HG02884 (cell line): ENCODE measurements at regions not wholly inside any gene's neighbourhood (a gene's known extent, or its start where the extent isn't known, plus 50 kb on each side); places are given as distances from the start of the nearest gene placed in this dataset.
"Not testable (repeated sequence)": the region's sequence is repeated elsewhere in the genome, so short reads cannot be mapped to it uniquely, and the experiment has no call there.

Experiments used
- ATAC-seq: cut with Tn5 transposase; IDR thresholded peaks from one replicate; pipeline ENCODE4 v1.9.1; 2021; ENCODE audit warnings: mild to moderate bottlenecking, moderate library complexity; ENCODE audit not compliant: unreplicated experiment

- not testable (repeated sequence) for ATAC-seq
Observed at GRCh38 chr2:111355823-111356511, 235.3 kb downstream of the BCL2L11 start.

GRCh38 chr2:111356512-111357031, 235.9 kb downstream of the BCL2L11 start:
- ATAC-seq = not testable (repeated sequence)

DNA sequence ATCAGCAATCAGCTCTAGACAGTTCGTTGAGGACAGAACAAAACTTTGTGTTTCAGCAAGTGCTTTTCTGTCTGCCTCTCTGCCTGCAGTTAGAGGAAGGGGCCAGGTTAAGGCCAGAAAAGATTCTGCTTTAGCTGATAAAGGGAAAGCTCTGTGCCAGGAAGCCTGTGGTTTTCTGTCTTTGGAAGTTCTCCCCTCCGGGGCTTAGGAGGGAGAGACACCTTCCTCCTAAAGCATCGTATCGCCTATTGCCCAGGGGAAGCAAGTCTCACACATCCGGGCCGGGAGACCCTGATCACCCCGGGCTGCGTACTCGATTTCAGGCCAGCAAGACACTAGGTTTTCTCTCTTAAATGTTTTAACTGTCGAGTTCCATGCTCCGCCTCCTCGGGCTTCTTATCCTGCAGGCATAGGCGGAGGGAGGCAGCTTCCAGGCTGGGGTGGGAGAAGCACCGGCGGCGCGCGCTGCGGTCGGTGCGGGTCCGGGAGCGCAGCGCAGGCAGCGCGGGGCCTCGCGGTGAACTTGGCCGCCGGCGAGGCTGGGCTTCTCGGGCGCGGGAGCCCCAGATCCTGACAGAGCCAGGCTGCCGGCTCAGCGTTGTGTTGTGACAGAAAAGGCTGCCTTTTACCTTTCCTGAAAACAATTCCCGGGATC, 245.4 kb downstream of the BCL2L11 start:
- not testable (repeated sequence) for ATAC-seq

DNA sequence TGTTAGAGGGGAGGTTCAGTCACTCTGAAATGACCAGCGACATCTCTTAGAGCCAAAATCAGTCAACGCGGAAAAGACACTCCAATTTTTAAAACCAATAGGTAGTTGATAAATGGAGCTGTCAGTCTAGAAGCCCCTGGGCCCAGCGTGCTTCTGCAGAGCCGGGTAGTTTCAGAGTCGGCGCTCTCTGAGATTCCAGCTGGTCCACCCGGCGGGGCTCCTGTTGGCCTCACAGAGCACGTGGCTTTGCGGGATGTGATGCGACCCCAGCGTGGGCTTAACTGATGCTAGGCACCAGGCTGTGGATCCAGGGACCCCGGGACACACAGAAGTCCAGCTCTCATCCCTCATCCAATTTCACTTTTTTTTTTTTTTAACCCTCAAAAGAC, 245.9 kb downstream of the BCL2L11 start:
- not testable (repeated sequence) for ATAC-seq

DNA sequence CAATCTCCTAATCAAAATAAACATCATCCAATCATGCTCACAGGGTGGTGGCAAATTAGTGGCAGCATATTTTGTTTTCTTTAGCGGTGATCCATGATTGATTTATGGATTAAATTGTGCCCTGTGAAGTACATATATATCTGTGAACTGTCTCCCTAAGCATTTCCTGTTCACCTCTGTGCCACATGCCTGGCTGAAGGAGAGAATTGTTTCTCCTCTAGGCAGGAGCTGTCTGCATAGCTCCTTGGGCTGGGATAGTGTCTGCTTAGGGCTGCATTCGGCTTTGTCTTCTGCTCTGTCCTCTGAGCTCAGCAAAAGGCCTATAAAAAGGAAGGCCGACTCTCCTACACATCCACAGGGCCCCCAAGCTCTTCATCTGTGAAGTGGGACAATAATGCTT, 246.4 kb downstream of the BCL2L11 start:
- not testable (repeated sequence) for ATAC-seq

DNA sequence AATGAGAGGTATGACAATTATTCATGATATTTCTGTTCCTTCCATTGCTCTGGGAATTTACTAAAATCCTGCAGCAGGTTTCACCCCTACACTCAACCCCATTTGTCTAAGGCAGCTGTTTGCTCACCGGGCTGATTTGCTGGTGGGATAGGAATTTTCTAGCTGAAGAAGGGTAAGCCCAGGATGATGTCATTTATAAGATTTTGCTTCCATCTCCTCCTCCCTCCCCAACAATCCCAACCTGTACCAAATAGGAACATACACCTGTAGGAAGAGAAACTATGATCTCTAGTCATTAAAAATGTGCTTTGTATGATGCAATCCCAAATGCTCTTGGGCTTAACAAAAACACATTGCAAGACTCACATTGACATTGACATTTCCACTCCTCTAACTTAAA, 247.2 kb downstream of the BCL2L11 start:
- ATAC-seq = not testable (repeated sequence)

GRCh38 chr2:111368288-111368687, 247.6 kb downstream of the BCL2L11 start:
- ATAC-seq = peak; percentile 80

GRCh38 chr2:111373060-111373459, 252.3 kb downstream of the BCL2L11 start:
- ATAC-seq = not testable (repeated sequence)

GRCh38 chr2:111373989-111374388, 253.3 kb downstream of the BCL2L11 start:
- ATAC-seq = not testable (repeated sequence)

DNA sequence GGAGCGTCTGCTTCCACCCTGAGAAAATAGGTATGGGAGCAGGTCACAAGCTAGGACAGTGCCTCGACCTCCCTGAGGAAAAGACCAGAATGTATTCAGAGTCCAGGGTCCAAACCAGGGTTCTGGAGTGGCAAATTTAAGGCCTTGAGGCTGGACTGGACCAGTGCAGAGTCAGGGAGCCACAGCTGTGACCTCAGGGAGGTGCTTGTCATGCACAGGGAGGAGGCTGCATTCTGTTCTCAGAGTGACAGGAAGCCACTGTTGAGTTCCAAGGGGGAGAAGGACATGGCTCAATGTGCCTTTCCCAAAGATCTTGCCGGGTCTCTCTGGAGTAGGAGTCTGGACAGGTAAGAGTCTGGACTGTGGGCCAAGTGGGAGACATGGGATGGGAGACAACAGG, 254.0 kb downstream of the BCL2L11 start:
- not testable (repeated sequence) for ATAC-seq

DNA sequence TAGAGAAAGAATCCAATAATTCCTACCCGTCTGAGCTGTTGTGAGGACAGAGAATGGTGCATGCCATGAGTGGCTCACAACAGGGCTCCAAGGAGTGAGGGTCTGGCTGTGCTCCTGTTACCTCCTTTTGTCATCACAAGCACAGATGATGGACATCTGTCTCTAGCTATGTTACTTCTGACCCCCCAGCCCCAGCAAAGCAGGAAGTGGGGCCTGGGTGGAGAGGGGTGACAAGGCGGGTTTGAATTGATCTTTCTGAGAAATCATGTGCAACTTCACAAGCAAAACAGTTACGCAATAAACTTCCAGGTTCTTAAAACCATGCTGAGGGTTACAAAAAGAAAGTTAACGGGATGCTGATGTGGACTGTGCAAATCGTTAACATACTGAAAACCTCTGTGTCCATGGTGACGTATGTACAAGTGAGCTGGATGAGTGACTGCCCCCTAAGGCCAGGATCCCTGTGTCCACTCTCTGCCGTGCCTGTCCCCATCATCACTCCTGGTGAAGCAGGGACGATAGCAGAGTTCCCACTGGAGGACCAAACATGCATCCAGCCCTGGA, 254.7 kb downstream of the BCL2L11 start:
- not testable (repeated sequence) for ATAC-seq

DNA sequence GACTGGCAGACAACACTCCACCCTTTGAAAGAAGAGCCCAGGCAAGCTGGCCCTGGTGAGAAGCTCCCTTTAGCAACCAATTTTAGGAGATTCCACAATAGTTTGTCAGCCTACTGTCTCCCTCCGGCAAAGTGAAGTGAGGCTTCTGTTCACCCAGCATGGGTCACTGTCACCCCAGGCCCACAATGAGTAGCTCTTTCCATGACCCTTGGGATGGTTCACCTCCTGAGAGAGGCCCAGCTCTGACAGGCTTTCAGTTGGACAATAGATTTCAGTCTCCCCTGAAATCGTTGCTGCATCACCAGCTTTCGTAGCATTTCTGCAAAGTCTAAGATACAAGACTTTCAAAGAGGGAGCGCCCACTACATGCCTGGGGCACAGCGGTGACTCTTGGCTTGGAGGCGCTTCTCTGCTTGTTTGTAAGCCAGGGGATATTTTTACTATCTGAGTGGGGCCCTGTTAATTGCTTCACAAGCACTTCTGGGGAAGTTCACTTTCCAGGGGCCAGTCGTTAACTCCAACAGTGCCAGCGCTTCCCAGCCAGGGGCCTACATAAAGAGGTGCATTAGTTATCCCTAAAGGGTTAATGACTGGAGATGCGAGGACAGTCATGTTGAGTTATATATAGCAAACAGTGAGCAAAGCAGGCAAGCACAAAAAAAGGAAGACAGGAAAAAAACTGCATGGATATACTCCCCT, 255.7 kb downstream of the BCL2L11 start:
- ATAC-seq = not testable (repeated sequence)

GRCh38 chr2:111376971-111377352, 256.2 kb downstream of the BCL2L11 start:
- ATAC-seq = not testable (repeated sequence)

DNA sequence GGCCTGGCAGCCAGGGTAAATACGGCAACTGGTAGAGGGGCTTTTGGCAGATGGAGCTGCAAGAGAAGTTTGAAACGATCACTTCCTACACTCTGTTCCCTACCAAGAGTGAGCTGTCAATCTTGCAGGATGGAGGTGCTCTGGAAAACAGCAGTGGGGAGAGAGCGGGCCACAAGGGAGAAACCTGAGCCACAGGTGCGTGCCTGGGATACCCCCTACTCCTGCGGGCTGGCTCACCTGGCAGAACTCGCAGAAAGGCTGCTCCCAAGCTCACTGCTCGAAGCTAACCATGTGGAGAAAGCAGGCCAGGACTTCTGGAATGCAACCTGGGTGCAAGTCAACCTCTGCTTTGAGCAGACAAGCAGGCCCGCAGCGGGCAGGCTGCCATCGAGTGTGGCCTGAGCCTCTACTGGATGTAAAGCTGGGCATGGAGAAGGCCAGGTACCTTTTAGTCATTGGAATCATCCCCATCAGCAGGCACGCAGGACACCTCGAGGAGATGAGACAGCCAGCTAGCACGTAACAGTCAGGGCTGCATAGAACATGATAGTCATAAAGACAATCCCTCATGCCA, 256.8 kb downstream of the BCL2L11 start:
- ATAC-seq = not testable (repeated sequence)

DNA sequence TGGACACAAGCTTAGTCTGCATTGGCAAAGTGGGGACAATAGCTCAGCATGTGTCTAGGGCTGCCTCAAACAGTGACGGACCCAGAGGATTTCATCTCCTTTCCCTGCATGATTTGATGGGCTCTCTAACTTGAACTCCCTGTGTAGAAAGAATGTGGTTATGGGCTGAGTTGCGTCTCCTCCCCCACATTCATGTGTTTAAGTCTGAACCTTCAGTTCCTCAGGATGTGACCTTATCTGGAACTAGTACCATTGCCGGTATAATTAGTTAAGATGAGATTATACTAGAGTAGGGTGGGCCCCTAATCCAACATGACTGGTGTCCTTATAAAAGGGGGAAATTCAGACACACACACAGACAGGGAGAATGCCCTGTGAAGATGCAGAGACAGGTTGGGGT, 257.6 kb downstream of the BCL2L11 start:
- ATAC-seq = not testable (repeated sequence)

DNA sequence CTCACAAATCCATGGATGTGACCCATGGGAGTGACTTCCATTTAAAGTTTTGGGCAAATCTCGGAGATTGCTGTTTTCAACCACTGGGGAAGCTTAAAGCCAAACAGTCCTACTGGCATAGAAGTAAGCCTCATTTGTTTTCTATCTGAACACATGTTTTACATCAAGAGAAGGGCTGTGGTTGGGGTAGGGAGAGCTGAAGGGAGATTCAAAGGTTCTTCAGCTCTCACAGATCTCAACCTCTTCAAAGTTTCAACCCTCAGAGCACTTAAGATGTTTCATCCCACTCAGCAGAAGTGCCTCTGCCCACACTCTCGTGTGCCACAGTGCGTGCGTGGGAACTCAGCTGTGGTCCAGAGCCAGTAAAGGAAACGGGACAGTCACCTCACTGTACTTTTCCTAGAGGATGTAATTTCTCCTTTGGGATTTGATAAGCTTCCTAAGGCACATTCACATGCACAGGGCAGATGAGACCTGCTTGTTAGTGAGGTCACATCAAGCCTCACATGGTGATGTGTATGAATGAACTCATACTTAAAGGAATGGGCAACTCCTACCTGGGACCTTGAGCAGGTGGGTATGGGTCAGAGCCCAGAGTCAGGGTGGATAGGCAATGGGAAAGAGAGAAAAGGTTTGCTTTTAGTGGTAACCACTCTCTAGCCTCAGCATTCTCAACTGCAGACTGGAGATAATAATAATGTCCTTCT, 260.2 kb downstream of the BCL2L11 start:
- ATAC-seq = not testable (repeated sequence)

DNA sequence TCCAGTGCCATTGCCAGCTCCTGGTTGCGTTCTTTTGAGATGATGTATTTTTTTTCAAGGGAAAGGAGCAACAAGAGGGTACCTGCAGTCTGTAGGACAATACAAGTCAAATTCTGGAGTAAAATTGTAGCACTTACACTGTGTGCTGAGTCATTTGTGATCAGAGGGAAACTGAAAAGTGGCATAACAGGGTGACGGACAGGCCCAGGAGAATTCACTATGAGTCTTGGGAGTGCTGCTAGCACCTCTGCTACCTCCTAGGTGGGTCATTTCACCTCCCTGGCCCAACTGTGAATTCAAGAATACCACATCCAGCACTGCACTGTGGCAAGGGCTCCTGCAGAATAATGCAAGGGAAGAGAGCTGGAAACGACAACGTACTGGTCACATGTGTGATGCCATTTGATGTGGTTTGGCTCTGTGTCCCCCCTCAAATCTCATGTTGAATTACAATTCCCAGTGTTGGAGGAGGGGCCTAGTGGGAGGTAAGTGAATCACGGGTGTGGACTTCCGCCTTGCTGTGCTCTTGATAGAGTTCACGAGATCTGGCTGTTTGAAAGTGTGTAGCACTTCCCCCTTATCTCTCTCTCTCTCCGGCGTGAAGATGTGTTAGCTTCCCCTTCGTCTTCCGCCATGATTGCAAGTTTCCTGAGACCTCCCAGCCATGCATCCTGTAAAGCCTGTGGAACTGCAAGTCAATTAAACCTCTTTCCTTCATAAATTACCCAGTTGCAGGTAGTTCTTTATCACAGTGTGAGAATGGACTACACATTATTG, 261.0 kb downstream of the BCL2L11 start:
- ATAC-seq = not testable (repeated sequence)

DNA sequence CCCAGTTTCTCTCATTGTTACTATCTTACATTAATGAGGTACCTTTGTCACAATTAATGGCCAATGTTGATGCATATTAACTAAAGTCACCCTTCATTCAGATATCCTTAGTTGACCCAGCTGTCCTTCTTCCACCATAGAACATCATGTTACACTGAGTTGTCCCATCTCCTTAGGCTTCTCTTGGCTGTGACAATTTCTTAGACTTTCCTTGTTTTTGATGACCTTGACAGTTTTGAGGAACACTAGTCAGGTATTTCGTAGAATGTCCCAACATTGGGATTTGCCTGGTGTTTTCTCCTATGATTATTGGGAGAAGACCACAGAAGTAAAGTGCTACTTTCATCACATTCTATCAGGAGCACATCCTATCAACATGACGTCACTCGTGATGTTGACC, 261.8 kb downstream of the BCL2L11 start:
- not testable (repeated sequence) for ATAC-seq

DNA sequence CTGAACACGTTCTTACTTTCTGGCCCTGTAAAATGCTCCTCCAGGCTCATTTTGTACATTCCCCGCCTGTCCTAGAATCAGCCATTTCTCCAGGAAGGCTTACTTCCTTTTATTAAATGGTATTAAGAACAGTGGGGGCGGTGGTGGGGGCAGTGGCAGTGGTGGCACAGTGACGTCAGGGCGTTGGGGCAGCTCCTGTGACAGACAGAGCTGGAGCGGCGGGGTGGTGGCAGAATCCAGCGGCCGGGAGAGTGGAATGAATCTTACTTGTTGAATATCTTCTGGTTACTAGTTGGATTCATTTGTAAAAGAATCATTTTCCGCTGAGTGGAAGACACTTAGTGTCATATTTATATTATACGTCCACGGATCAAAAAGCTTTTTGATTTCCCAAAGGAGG, 262.6 kb downstream of the BCL2L11 start:
- not testable (repeated sequence) for ATAC-seq
